K562 (cell line): ENCODE measurements at regions not wholly inside any gene's neighbourhood (a gene's known extent, or its start where the extent isn't known, plus 50 kb on each side); places are given as distances from the start of the nearest gene placed in this dataset.

Experiments
- ATAC-seq: fragments of 200-7000 bp; cut with Tn5 transposase; 3 replicates; pipeline ENCODE4 v1.9.1; 2020; ENCODE audit warnings: moderate library complexity
- BruUV-seq: library from RNA; stranded (reverse); fragments of 400-500 nt; replicated peaks from 2 replicates; lab custom pipeline; 2021; lab: Mats Ljungman, UMichigan
- CTCF ChIA-PET: fragments of 300-600 bp; formaldehyde crosslinking; extraction: SDS; loops from one replicate; lab custom pipeline; 2021; ENCODE audit warnings: low intra/inter-chr PET ratio; lab: Yijun Ruan, JAX
- POLR2A ChIA-PET: fragments of 300-600, 350-650 bp; sonication (Branson Sonifier 250); formaldehyde crosslinking; extraction: SDS; loops from one replicate; lab custom pipeline; 2021; ENCODE audit warnings: antibody characterized with exemption, inconsistent platforms; lab: Yijun Ruan, JAX
- DNase-seq, 4 experiments: peaks; one replicate each; pipeline versions ENCODE4 v3.0.0 to v3.0.0-alpha.2; 2011 to 2018; ENCODE audit warnings: low spot score in 3 of 4, mixed read lengths in 3 of 4; ENCODE audit errors: extremely low read depth in 1 of 4
- FAIRE-seq: peaks from 2 replicates; lab custom pipeline; 2011; peaks lifted over from hg19 to GRCh38; lab: Jason Lieb, UNC
- H2AFZ ChIP-seq: 2 replicates; pipeline ENCODE4 v1.6.0; 2011; ENCODE audit warnings: low read depth, low read length, control low read depth, inconsistent platforms
- H3K27ac ChIP-seq: fragments of 200-600 bp; 3 replicates; pipeline ENCODE4 v1.8.0; 2011; ENCODE audit warnings: low read depth, mild to moderate bottlenecking, control low read depth, inconsistent platforms, low read length, moderate library complexity, mixed read lengths; ENCODE audit errors: extremely low read depth
- H3K27me3 ChIP-seq, 2 experiments: fragments of 300-600 bp in 1 of 2; 2 replicates in 1 of 2; 3 replicates in 1 of 2; pipeline versions ENCODE4 v1.6.0 to v1.8.0; 2011; ENCODE audit warnings: inconsistent platforms in 2 of 2, low read length in 2 of 2, mild to moderate bottlenecking in 1 of 2, mixed read lengths in 1 of 2, moderate library complexity in 1 of 2; ENCODE audit not compliant: control insufficient read depth in 2 of 2, insufficient read depth in 2 of 2
- H3K36me3 ChIP-seq: fragments of 300-600 bp; 3 replicates; pipeline ENCODE4 v1.8.0; 2011; ENCODE audit warnings: mild to moderate bottlenecking, low read length, inconsistent platforms; ENCODE audit not compliant: control insufficient read depth, insufficient read depth
- H3K4me1 ChIP-seq, 2 experiments: fragments of 200-600 bp in 1 of 2; replicated peaks in 1 of 2; 2 replicates in 1 of 2; 3 replicates in 1 of 2; pipeline versions ENCODE4 v1.5.1 to v1.8.0; 2011; ENCODE audit warnings: inconsistent platforms in 2 of 2, low read length in 2 of 2, mild to moderate bottlenecking in 1 of 2, mixed read lengths in 1 of 2, moderate library complexity in 1 of 2; ENCODE audit not compliant: control insufficient read depth in 2 of 2, insufficient read depth in 2 of 2
- H3K4me2 ChIP-seq: 2 replicates; pipeline ENCODE4 v1.6.1; 2011; ENCODE audit warnings: low read length, control low read depth, inconsistent platforms, mixed read lengths; ENCODE audit not compliant: insufficient read depth
- H3K4me3 ChIP-seq: fragments of 200-600 bp; sonication (generic), shearing (Covaris generic); 2 replicates; pipeline ENCODE4 v1.5.1; 2016; ENCODE audit warnings: control low read depth, inconsistent platforms
- H3K79me2 ChIP-seq: fragments of 200-600 bp; 3 replicates; pipeline ENCODE4 v1.8.0; 2011; ENCODE audit warnings: low read length, inconsistent platforms; ENCODE audit not compliant: control insufficient read depth, insufficient read depth
- H3K9ac ChIP-seq, 2 experiments: 2 replicates each; pipeline versions ENCODE4 v1.6.0 to v1.6.1; 2011; ENCODE audit warnings: low read depth in 2 of 2, low read length in 2 of 2, control low read depth in 1 of 2, inconsistent platforms in 1 of 2, mild to moderate bottlenecking in 1 of 2, mixed read lengths in 1 of 2; ENCODE audit not compliant: insufficient read depth in 1 of 2
- H3K9me1 ChIP-seq: one replicate; pipeline ENCODE4 v1.6.0; 2011; ENCODE audit warnings: inconsistent platforms, mild to moderate bottlenecking, low read length, moderate library complexity; ENCODE audit not compliant: control insufficient read depth, insufficient read depth
- H3K9me3 ChIP-seq: replicated peaks from 2 replicates; pipeline ENCODE4 v1.5.1; 2011; ENCODE audit warnings: low read depth, low read length, inconsistent platforms; ENCODE audit not compliant: control insufficient read depth, insufficient read depth
- H4K20me1 ChIP-seq: replicated peaks from 2 replicates; pipeline ENCODE4 v1.6.1; 2011; ENCODE audit warnings: low read length, inconsistent platforms, mixed read lengths; ENCODE audit not compliant: control insufficient read depth, insufficient read depth
- CBFB ChIP-seq: sonication (generic); formaldehyde crosslinking; IDR thresholded peaks from 2 replicates; pipeline ENCODE4 v1.4.0; 2020; ENCODE audit warnings: mild to moderate bottlenecking, missing genetic modification reagents
- ILK ChIP-seq: fragments of 450-650 bp; IDR thresholded peaks from 2 replicates; pipeline ENCODE4 v1.6.1; 2016; ENCODE audit warnings: missing genetic modification characterization, low read depth, mild to moderate bottlenecking, missing compliant biosample characterization, moderate library complexity, borderline replicate concordance
- LCOR ChIP-seq: sonication (generic); formaldehyde crosslinking; IDR thresholded peaks from 2 replicates; pipeline ENCODE4 v1.8.0; 2022; ENCODE audit warnings: mild to moderate bottlenecking, missing genetic modification reagents
- POLR3A ChIP-seq: IDR thresholded peaks from 2 replicates; pipeline ENCODE4 v1.6.1; 2011; ENCODE audit warnings: borderline replicate concordance, mild to moderate bottlenecking, moderate library complexity; ENCODE audit not compliant: insufficient read length, insufficient read depth; ENCODE audit errors: extremely low read depth
- RERE ChIP-seq: sonication (generic); formaldehyde crosslinking; IDR thresholded peaks from 2 replicates; pipeline ENCODE4 v1.8.0; 2023; ENCODE audit warnings: missing genetic modification reagents, mild to moderate bottlenecking, borderline replicate concordance
- XRCC4 ChIP-seq: IDR thresholded peaks from one replicate; pipeline ENCODE4 v1.6.1; 2011; ENCODE audit not compliant: insufficient read depth, insufficient read length; ENCODE audit errors: extremely low read depth
- ZNF133 ChIP-seq: fragments of 250-450 bp; sonication (Bioruptor Pico); IDR thresholded peaks from 2 replicates; pipeline ENCODE4 v1.4.0; 2020; ENCODE audit warnings: mild to moderate bottlenecking
- ZNF263 ChIP-seq: sonication (generic); formaldehyde crosslinking; IDR thresholded peaks from 2 replicates; pipeline ENCODE4 v1.8.0; 2022; ENCODE audit warnings: mild to moderate bottlenecking, missing genetic modification reagents, borderline replicate concordance
- ZNF561 ChIP-seq: fragments of 450-650 bp; formaldehyde crosslinking; conservative IDR thresholded peaks from 2 replicates; pipeline ENCODE4 v1.4.0; 2020; ENCODE audit warnings: mild to moderate bottlenecking, moderate library complexity
- ZNF584 ChIP-seq: fragments of 200-800 bp; sonication (Bioruptor generic); IDR thresholded peaks from 2 replicates; pipeline ENCODE4 v1.6.1; 2016; ENCODE audit warnings: low read depth, mild to moderate bottlenecking, missing genetic modification characterization, missing compliant biosample characterization
- ZNF778 ChIP-seq: fragments of 450-650 bp; formaldehyde crosslinking; IDR thresholded peaks from 2 replicates; pipeline ENCODE4 v1.4.0; 2020; ENCODE audit warnings: mild to moderate bottlenecking, moderate library complexity
- in situ Hi-C: fragments of 300-500 bp; cut with MboI; formaldehyde crosslinking; loops from 4 replicates; pipeline ENCODE4 v1.15.0; 2018; ENCODE audit warnings: inconsistent platforms, mixed read lengths
- intact Hi-C: fragments of 100-400 bp; cut with micrococcal nuclease; formaldehyde crosslinking; loops from 2 replicates; pipeline ENCODE4 v1.14.2; 2022
- TF ChIP-seq, protein P1 (sequence below): fragments of 450-650 bp; IDR thresholded peaks from 2 replicates; pipeline ENCODE4 v1.6.1; 2017; ENCODE audit warnings: antibody characterized with exemption
- TF ChIP-seq, protein P2 (sequence below), 2 experiments: fragments of 450-650 bp in 1 of 2; IDR thresholded peaks; 2 replicates each; pipeline ENCODE4 v1.6.1; 2011 to 2017; ENCODE audit warnings: low read depth in 2 of 2, antibody characterized with exemption in 1 of 2, borderline replicate concordance in 1 of 2, low read length in 1 of 2, mild to moderate bottlenecking in 1 of 2, mixed read lengths in 1 of 2; ENCODE audit not compliant: control insufficient read depth in 1 of 2

GRCh38 chr7:119919986-119920385 lies 353.0 kb upstream of the KCND2 start:
- in situ Hi-C loops: no loop called here
- H3K9me1 ChIP-seq: no peaks in the 10 kb centered on the region
- TF ChIP-seq ZNF584 (no peak), ZNF778 (CRISPR knock-in tag) (no peak), ZNF561 (no peak), RERE (CRISPR knock-in tag) (no peak), POLR3A (no peak), CBFB (CRISPR knock-in tag) (no peak), ZNF133 (CRISPR knock-in tag) (no peak), LCOR (CRISPR knock-in tag) (no peak), XRCC4 (no peak), ZNF263 (CRISPR knock-in tag) (no peak), ILK (tag) (no peak)
- TF ChIP-seq, protein P1, sequence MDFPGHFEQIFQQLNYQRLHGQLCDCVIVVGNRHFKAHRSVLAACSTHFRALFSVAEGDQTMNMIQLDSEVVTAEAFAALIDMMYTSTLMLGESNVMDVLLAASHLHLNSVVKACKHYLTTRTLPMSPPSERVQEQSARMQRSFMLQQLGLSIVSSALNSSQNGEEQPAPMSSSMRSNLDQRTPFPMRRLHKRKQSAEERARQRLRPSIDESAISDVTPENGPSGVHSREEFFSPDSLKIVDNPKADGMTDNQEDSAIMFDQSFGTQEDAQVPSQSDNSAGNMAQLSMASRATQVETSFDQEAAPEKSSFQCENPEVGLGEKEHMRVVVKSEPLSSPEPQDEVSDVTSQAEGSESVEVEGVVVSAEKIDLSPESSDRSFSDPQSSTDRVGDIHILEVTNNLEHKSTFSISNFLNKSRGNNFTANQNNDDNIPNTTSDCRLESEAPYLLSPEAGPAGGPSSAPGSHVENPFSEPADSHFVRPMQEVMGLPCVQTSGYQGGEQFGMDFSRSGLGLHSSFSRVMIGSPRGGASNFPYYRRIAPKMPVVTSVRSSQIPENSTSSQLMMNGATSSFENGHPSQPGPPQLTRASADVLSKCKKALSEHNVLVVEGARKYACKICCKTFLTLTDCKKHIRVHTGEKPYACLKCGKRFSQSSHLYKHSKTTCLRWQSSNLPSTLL: no peak
- TF ChIP-seq, protein P2, sequence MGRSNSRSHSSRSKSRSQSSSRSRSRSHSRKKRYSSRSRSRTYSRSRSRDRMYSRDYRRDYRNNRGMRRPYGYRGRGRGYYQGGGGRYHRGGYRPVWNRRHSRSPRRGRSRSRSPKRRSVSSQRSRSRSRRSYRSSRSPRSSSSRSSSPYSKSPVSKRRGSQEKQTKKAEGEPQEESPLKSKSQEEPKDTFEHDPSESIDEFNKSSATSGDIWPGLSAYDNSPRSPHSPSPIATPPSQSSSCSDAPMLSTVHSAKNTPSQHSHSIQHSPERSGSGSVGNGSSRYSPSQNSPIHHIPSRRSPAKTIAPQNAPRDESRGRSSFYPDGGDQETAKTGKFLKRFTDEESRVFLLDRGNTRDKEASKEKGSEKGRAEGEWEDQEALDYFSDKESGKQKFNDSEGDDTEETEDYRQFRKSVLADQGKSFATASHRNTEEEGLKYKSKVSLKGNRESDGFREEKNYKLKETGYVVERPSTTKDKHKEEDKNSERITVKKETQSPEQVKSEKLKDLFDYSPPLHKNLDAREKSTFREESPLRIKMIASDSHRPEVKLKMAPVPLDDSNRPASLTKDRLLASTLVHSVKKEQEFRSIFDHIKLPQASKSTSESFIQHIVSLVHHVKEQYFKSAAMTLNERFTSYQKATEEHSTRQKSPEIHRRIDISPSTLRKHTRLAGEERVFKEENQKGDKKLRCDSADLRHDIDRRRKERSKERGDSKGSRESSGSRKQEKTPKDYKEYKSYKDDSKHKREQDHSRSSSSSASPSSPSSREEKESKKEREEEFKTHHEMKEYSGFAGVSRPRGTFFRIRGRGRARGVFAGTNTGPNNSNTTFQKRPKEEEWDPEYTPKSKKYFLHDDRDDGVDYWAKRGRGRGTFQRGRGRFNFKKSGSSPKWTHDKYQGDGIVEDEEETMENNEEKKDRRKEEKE (IDR thresholded peaks at IDR 0.05; ENCODE audit: borderline replicate concordance in 1 of 2, control insufficient read depth in 1 of 2, low read depth in 2 of 2, low read length in 1 of 2): no peak

More at GRCh38 chr7:119919986-119920385, 353.0 kb upstream of the KCND2 start:
- Histone ChIP-seq H3K4me3 (no peak overlapping the region), H4K20me1 (no peaks in the 10 kb centered on the region), H3K9ac (no peak overlapping the region), H3K9me3 (no peaks in the 10 kb centered on the region), H3K27me3 (no peaks in the 10 kb centered on the region), H3K79me2 (no peaks in the 10 kb centered on the region), H3K27ac (no peak overlapping the region), H2AFZ (no peak overlapping the region), H3K4me2 (no peak overlapping the region), H3K36me3 (no peaks in the 10 kb centered on the region), H3K4me1 (no peaks in the 10 kb centered on the region)
- ChIA-PET CTCF (no interaction called here), POLR2A (no interaction called here)
- DNase-seq: no peak
- no TSS peak for BruUV-seq
- FAIRE-seq: no peak
- intact Hi-C loops: no loop called here
- ATAC-seq: no peak
